OCI-LY1 (cell line): ENCODE measurements at regions not wholly inside any gene's neighbourhood (a gene's known extent, or its start where the extent isn't known, plus 50 kb on each side); places are given as distances from the start of the nearest gene placed in this dataset.

ENCODE experiments used
- H2AFZ ChIP-seq: fragments of 200-600 bp; sonication (generic), shearing (Covaris generic); 2 replicates; pipeline ENCODE4 v1.6.0; 2014; ENCODE audit warnings: antibody characterized with exemption, mild to moderate bottlenecking, low read length
- H3F3A ChIP-seq: fragments of 200-600 bp; sonication (generic), shearing (Covaris generic); 2 replicates; pipeline ENCODE4 v1.6.0; 2014; ENCODE audit warnings: mild to moderate bottlenecking, antibody characterized with exemption, low read length, moderate library complexity; ENCODE audit not compliant: insufficient read depth
- H3K27ac ChIP-seq: fragments of 200-600 bp; sonication (generic); 2 replicates; pipeline ENCODE4 v1.5.1; 2014; ENCODE audit warnings: low read length, mixed run types, mild to moderate bottlenecking, low read depth; ENCODE audit not compliant: poor library complexity, severe bottlenecking
- H3K27me3 ChIP-seq: fragments of 200-600 bp; sonication (generic); 2 replicates; pipeline ENCODE4 v1.6.0; 2014; ENCODE audit warnings: antibody characterized with exemption, mild to moderate bottlenecking, low read length, moderate library complexity; ENCODE audit not compliant: insufficient read depth
- H3K36me3 ChIP-seq: fragments of 200-600 bp; sonication (generic); 2 replicates; pipeline ENCODE4 v1.6.1; 2014; ENCODE audit warnings: mild to moderate bottlenecking, antibody characterized with exemption, low read length, moderate library complexity, mixed read lengths; ENCODE audit not compliant: insufficient read depth
- H3K4me1 ChIP-seq: fragments of 200-600 bp; sonication (generic); 2 replicates; pipeline ENCODE4 v1.5.1; 2014; ENCODE audit warnings: mild to moderate bottlenecking, low read length, moderate library complexity; ENCODE audit not compliant: insufficient read depth, severe bottlenecking
- H3K4me2 ChIP-seq: fragments of 200-600 bp; sonication (generic), shearing (Covaris generic); 2 replicates; pipeline ENCODE4 v1.6.1; 2014; ENCODE audit warnings: low read length
- H3K4me3 ChIP-seq: fragments of 200-600 bp; sonication (generic); 2 replicates; pipeline ENCODE4 v1.5.1; 2014; ENCODE audit warnings: low read length, low read depth, mild to moderate bottlenecking, mixed read lengths; ENCODE audit not compliant: poor library complexity, severe bottlenecking
- H3K79me2 ChIP-seq: fragments of 200-600 bp; shearing (Covaris generic); 2 replicates; pipeline ENCODE4 v1.6.1; 2016; ENCODE audit warnings: mixed run types, low read length, mixed read lengths; ENCODE audit not compliant: insufficient read depth
- H3K9ac ChIP-seq: fragments of 200-600 bp; sonication (generic), shearing (Covaris generic); 2 replicates; pipeline ENCODE4 v1.6.1; 2014; ENCODE audit warnings: mild to moderate bottlenecking, low read length, mixed read lengths
- H3K9me2 ChIP-seq: fragments of 200-600 bp; sonication (generic), shearing (Covaris generic); 2 replicates; pipeline ENCODE4 v1.6.1; 2014; ENCODE audit warnings: low read depth, mild to moderate bottlenecking, low read length, mixed read lengths
- H3K9me3 ChIP-seq: fragments of 200-600 bp; shearing (Covaris generic); 2 replicates; pipeline ENCODE4 v1.6.1; 2014; ENCODE audit warnings: low read length, mixed read lengths
- H4K20me1 ChIP-seq: fragments of 200-600 bp; sonication (generic), shearing (Covaris generic); 2 replicates; pipeline ENCODE4 v1.6.0; 2016; ENCODE audit warnings: mild to moderate bottlenecking, low read length; ENCODE audit not compliant: insufficient read depth
- CTCF ChIP-seq: fragments of 200-600 bp; sonication (generic), shearing (Covaris generic); IDR thresholded peaks from 2 replicates; pipeline ENCODE4 v1.5.1; 2017; ENCODE audit warnings: mild to moderate bottlenecking, antibody characterized with exemption, low read length, moderate library complexity, mixed read lengths
- EZH2 ChIP-seq: fragments of 200-600 bp; sonication (generic), shearing (Covaris generic); IDR thresholded peaks from 2 replicates; pipeline ENCODE4 v1.8.0; 2017; ENCODE audit warnings: borderline replicate concordance, mixed run types, mild to moderate bottlenecking, antibody characterized with exemption, low read length, moderate library complexity, mixed read lengths

DNA sequence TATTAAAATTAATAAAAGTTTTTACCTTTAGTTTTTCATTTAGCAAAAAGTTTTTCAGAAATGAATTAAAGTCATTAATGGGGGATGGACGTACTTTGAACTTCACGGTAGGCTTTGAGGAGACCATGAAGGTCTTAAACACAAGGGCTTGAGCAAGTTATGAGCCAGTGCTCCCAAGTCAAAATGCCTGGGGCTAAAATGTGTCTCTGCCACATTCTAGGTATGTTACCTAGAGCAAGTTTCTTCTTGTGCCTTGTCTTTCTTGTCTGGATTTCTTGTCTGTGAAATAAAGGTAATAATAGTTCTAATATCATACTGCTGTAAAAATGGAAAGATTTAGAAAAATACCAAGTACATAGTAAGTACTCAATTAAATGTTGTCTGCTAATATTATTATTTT is 132.7 kb upstream of the USP15 start:
- Histone ChIP-seq H3K9ac (no peak overlapping the region), H2AFZ (no peak overlapping the region), H3K79me2 (no peaks in the 10 kb centered on the region), H3K9me2 (no peaks in the 10 kb centered on the region), H3K36me3 (no peaks in the 10 kb centered on the region), H4K20me1 (no peaks in the 10 kb centered on the region), H3K4me3 (no peak overlapping the region), H3F3A (no peaks in the 10 kb centered on the region), H3K4me2 (no peak overlapping the region), H3K9me3 (no peaks in the 10 kb centered on the region), H3K4me1 (no peaks in the 10 kb centered on the region), H3K27me3 (no peaks in the 10 kb centered on the region), H3K27ac (no peak overlapping the region)
- no peak for TF ChIP-seq EZH2
- no peak for TF ChIP-seq CTCF

GRCh38 chr12:62128175-62128975 is 131.8 kb upstream of the USP15 start:
- Histone ChIP-seq H4K20me1 (no peaks in the 10 kb centered on the region), H3K36me3 (no peaks in the 10 kb centered on the region), H3K4me1 (no peaks in the 10 kb centered on the region), H3K4me2 (no peak overlapping the region), H3K4me3 (no peak overlapping the region), H3K79me2 (no peaks in the 10 kb centered on the region), H3K9ac (no peak overlapping the region), H3K27ac (no peak overlapping the region), H3K9me2 (no peaks in the 10 kb centered on the region), H3K27me3 (no peaks in the 10 kb centered on the region), H3K9me3 (no peaks in the 10 kb centered on the region), H2AFZ (no peak overlapping the region), H3F3A (no peaks in the 10 kb centered on the region)
- TF ChIP-seq CTCF = no peak
- no peak for TF ChIP-seq EZH2

GRCh38 chr12:62129291-62129690 is 130.9 kb upstream of the USP15 start:
- TF ChIP-seq CTCF (no peak), EZH2 (no peak)
- H3K9me3 ChIP-seq = no peaks in the 10 kb centered on the region
- no peak overlapping the region for H2AFZ ChIP-seq
- no peak overlapping the region for H3K27ac ChIP-seq
- no peaks in the 10 kb centered on the region for H3K9me2 ChIP-seq
- no peaks in the 10 kb centered on the region for H3K79me2 ChIP-seq
- no peak overlapping the region for H3K4me2 ChIP-seq
- H3K9ac ChIP-seq = no peak overlapping the region
- H4K20me1 ChIP-seq = no peaks in the 10 kb centered on the region
- H3K4me3 ChIP-seq = no peak overlapping the region
- no peaks in the 10 kb centered on the region for H3K4me1 ChIP-seq
- H3K36me3 ChIP-seq = no peaks in the 10 kb centered on the region
- H3K27me3 ChIP-seq = no peaks in the 10 kb centered on the region
- no peaks in the 10 kb centered on the region for H3F3A ChIP-seq
